GM23338 (cell line): ENCODE measurements at regions not wholly inside any gene's neighbourhood (a gene's known extent, or its start where the extent isn't known, plus 50 kb on each side); places are given as distances from the start of the nearest gene placed in this dataset.

Experiments used
- ATAC-seq: fragments of 200-7000 bp; cut with Tn5 transposase; 3 replicates; pipeline ENCODE4 v1.9.1; 2020
- DNase-seq: peaks from one replicate; pipeline ENCODE4 v3.0.0-alpha.2; 2015; ENCODE audit warnings: low spot score
- H2AFZ ChIP-seq: fragments of 200-600 bp; sonication (generic); 2 replicates; pipeline ENCODE4 v1.8.0; 2016; ENCODE audit warnings: antibody characterized with exemption, mild to moderate bottlenecking, moderate library complexity
- H3F3A ChIP-seq: fragments of 200-600 bp; sonication (generic); replicated peaks from 2 replicates; pipeline ENCODE4 v1.8.0; 2017; ENCODE audit warnings: antibody characterized with exemption, mixed run types, low read depth
- H3K27ac ChIP-seq: fragments of 200-600 bp; sonication (generic); 2 replicates; pipeline ENCODE4 v1.6.1; 2016; ENCODE audit warnings: low read depth
- H3K27me3 ChIP-seq: fragments of 200-600 bp; sonication (generic); 2 replicates; pipeline ENCODE4 v1.8.0; 2016; ENCODE audit warnings: mild to moderate bottlenecking, mixed run types, moderate library complexity; ENCODE audit not compliant: insufficient read depth
- H3K36me3 ChIP-seq: fragments of 200-600 bp; sonication (generic); 2 replicates; pipeline ENCODE4 v1.8.0; 2016; ENCODE audit warnings: mild to moderate bottlenecking; ENCODE audit not compliant: insufficient read depth
- H3K4me1 ChIP-seq: fragments of 200-600 bp; sonication (generic); 2 replicates; pipeline ENCODE4 v1.8.0; 2016; ENCODE audit warnings: mild to moderate bottlenecking, moderate library complexity; ENCODE audit not compliant: insufficient read depth
- H3K4me2 ChIP-seq: fragments of 200-600 bp; sonication (generic); 2 replicates; pipeline ENCODE4 v1.7.1; 2017; ENCODE audit warnings: mixed run types
- H3K4me3 ChIP-seq: fragments of 200-600 bp; sonication (generic); 2 replicates; pipeline ENCODE4 v1.6.1; 2016; ENCODE audit warnings: mixed run types
- H3K79me2 ChIP-seq: fragments of 200-600 bp; sonication (generic); replicated peaks from 2 replicates; pipeline ENCODE4 v1.8.0; 2017; ENCODE audit warnings: mild to moderate bottlenecking; ENCODE audit not compliant: insufficient read depth
- H3K9me2 ChIP-seq: fragments of 200-600 bp; sonication (generic); 2 replicates; pipeline ENCODE4 v1.8.0; 2017; ENCODE audit not compliant: insufficient read depth
- H4K20me1 ChIP-seq: fragments of 200-600 bp; sonication (generic); replicated peaks from 2 replicates; pipeline ENCODE4 v1.8.0; 2017; ENCODE audit warnings: mild to moderate bottlenecking; ENCODE audit not compliant: insufficient read depth
- H3K27ac Mint-ChIP-seq: 2 replicates; pipeline ENCODE4 v1.8.0; 2020; ENCODE audit warnings: inconsistent platforms, mild to moderate bottlenecking, moderate library complexity, mixed read lengths
- H3K27me3 Mint-ChIP-seq: 3 replicates; pipeline ENCODE4 v1.8.0; 2022; ENCODE audit warnings: low read depth, mild to moderate bottlenecking, moderate library complexity, mixed read lengths, inconsistent platforms; ENCODE audit not compliant: insufficient read depth, poor library complexity
- H3K36me3 Mint-ChIP-seq: 3 replicates; pipeline ENCODE4 v1.8.0; 2021; ENCODE audit warnings: low read depth, mild to moderate bottlenecking, inconsistent platforms, moderate library complexity, mixed read lengths
- H3K4me1 Mint-ChIP-seq: 3 replicates; pipeline ENCODE4 v1.8.0; 2020; ENCODE audit warnings: mild to moderate bottlenecking, inconsistent platforms, mixed read lengths
- H3K4me3 Mint-ChIP-seq: 3 replicates; pipeline ENCODE4 v1.8.0; 2021; ENCODE audit warnings: moderate library complexity, mild to moderate bottlenecking, inconsistent platforms, mixed read lengths
- H3K9me3 Mint-ChIP-seq: 3 replicates; pipeline ENCODE4 v1.8.0; 2020; ENCODE audit warnings: moderate library complexity, mild to moderate bottlenecking, inconsistent platforms, mixed read lengths
- EZH2phosphoT487 ChIP-seq: fragments of 200-600 bp; sonication (generic); IDR thresholded peaks from one replicate; pipeline ENCODE4 v1.8.1; 2018; ENCODE audit warnings: antibody characterized with exemption; ENCODE audit not compliant: unreplicated experiment
- JUNB ChIP-seq: IDR thresholded peaks from one replicate; pipeline ENCODE4 v1.6.1; 2016; ENCODE audit warnings: antibody characterized with exemption; ENCODE audit not compliant: unreplicated experiment
- NANOG ChIP-seq: IDR thresholded peaks from 2 replicates; pipeline ENCODE4 v1.6.1; 2016; ENCODE audit warnings: antibody characterized with exemption, borderline replicate concordance
- ZNF114 ChIP-seq: fragments of 250-450 bp; sonication (Bioruptor Pico); IDR thresholded peaks from 2 replicates; pipeline ENCODE4 v1.5.0; 2020; ENCODE audit warnings: mild to moderate bottlenecking, moderate library complexity
- ZNF331 ChIP-seq: fragments of 250-450 bp; sonication (Bioruptor Pico); IDR thresholded peaks from 2 replicates; pipeline ENCODE4 v1.5.0; 2020; ENCODE audit warnings: low read depth, mild to moderate bottlenecking, moderate library complexity
- TF ChIP-seq, protein P1 (sequence below): IDR thresholded peaks from one replicate; pipeline ENCODE4 v1.6.1; 2018; ENCODE audit warnings: antibody characterized with exemption; ENCODE audit not compliant: unreplicated experiment
- TF ChIP-seq, protein P2 (sequence below): IDR thresholded peaks from 2 replicates; pipeline ENCODE4 v1.6.1; 2016; ENCODE audit warnings: antibody characterized with exemption
- TF ChIP-seq, protein P3 (sequence below), 2 experiments: fragments of 200-600 bp in 1 of 2; sonication (generic) in 1 of 2; conservative IDR thresholded peaks; 2 replicates each; pipeline versions ENCODE4 v1.5.1 to v1.6.1; 2016 to 2017; ENCODE audit warnings: antibody characterized with exemption in 2 of 2, low read depth in 2 of 2, mild to moderate bottlenecking in 2 of 2, moderate library complexity in 1 of 2

DNA sequence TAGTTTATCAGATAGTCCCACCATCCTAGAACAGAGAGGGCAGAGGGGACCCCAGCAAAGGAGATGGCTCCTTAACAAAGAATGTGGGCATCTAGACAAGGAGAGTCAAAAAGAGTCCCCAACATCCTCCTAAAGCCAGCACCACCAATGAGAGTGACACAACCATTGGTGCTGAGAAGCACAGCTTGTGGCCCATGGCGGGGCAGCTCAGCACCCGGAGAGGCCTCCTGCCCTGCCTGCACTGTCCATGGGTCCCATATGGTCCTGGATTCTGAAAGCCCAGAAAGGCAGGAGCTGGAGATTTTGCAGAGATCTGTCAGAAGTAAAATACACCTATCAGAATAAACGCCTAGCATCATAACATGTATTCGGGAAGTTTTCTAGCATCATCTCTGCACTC lies 311.8 kb upstream of the ZNF32 start:
- no peak overlapping the region for H3K4me2 ChIP-seq
- no peak overlapping the region for H3K4me3 ChIP-seq
- peaks cover 8% of the 10 kb centered on the region for H3K27me3 Mint-ChIP-seq
- H3K4me1 Mint-ChIP-seq = peaks cover 5% of the 10 kb centered on the region
- H4K20me1 ChIP-seq = no peaks in the 10 kb centered on the region
- H3K4me1 ChIP-seq = no peaks in the 10 kb centered on the region
- no peaks in the 10 kb centered on the region for H3K27me3 ChIP-seq
- no peaks in the 10 kb centered on the region for H3K36me3 Mint-ChIP-seq
- H3F3A ChIP-seq = no peaks in the 10 kb centered on the region
- no peaks in the 10 kb centered on the region for H3K36me3 ChIP-seq
- H3K4me3 Mint-ChIP-seq = no peak overlapping the region
- no peaks in the 10 kb centered on the region; the same call in 2 of the 3 replicates for H3K9me3 Mint-ChIP-seq
- H2AFZ ChIP-seq = no peak overlapping the region
- ATAC-seq = no peak
- no peak for DNase-seq
- no peaks in the 10 kb centered on the region; the same call in none of the 2 replicates for H3K9me2 ChIP-seq
- no peak overlapping the region for H3K27ac Mint-ChIP-seq
- no peak overlapping the region for H3K27ac ChIP-seq
- TF ChIP-seq, protein P1, sequence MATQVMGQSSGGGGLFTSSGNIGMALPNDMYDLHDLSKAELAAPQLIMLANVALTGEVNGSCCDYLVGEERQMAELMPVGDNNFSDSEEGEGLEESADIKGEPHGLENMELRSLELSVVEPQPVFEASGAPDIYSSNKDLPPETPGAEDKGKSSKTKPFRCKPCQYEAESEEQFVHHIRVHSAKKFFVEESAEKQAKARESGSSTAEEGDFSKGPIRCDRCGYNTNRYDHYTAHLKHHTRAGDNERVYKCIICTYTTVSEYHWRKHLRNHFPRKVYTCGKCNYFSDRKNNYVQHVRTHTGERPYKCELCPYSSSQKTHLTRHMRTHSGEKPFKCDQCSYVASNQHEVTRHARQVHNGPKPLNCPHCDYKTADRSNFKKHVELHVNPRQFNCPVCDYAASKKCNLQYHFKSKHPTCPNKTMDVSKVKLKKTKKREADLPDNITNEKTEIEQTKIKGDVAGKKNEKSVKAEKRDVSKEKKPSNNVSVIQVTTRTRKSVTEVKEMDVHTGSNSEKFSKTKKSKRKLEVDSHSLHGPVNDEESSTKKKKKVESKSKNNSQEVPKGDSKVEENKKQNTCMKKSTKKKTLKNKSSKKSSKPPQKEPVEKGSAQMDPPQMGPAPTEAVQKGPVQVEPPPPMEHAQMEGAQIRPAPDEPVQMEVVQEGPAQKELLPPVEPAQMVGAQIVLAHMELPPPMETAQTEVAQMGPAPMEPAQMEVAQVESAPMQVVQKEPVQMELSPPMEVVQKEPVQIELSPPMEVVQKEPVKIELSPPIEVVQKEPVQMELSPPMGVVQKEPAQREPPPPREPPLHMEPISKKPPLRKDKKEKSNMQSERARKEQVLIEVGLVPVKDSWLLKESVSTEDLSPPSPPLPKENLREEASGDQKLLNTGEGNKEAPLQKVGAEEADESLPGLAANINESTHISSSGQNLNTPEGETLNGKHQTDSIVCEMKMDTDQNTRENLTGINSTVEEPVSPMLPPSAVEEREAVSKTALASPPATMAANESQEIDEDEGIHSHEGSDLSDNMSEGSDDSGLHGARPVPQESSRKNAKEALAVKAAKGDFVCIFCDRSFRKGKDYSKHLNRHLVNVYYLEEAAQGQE = no peak
- TF ChIP-seq JUNB (no peak), NANOG (no peak)
- no peaks in the 10 kb centered on the region for H3K79me2 ChIP-seq

DNA sequence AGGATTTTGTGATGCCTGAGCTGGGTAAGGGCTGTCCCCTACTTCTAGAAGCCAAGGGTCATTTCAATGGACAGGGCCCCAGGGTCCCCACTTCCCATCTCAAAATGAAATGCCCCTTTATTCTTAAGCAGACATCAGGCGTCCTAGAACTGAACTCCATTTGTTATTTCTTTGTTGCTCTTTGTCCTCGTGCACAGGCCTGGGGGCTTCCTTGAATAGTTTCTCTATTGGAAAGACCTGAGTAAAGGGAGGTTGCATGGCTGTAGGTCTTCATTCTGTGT lies 311.4 kb upstream of the ZNF32 start:
- H3K4me1 ChIP-seq = 0 out of 2 replicates have a peak, but pooled peaks cover 3% of the 10 kb centered on the region
- peaks cover 9% of the 10 kb centered on the region for H3K27me3 Mint-ChIP-seq
- DNase-seq = no peak

More for the DNA sequence above, 311.4 kb upstream of the ZNF32 start:
- no peak overlapping the region for H3K27ac ChIP-seq
- TF ChIP-seq ZNF114 (no peak), ZNF331 (no peak), NANOG (no peak), EZH2phosphoT487 (no peak)
- TF ChIP-seq, protein P2, sequence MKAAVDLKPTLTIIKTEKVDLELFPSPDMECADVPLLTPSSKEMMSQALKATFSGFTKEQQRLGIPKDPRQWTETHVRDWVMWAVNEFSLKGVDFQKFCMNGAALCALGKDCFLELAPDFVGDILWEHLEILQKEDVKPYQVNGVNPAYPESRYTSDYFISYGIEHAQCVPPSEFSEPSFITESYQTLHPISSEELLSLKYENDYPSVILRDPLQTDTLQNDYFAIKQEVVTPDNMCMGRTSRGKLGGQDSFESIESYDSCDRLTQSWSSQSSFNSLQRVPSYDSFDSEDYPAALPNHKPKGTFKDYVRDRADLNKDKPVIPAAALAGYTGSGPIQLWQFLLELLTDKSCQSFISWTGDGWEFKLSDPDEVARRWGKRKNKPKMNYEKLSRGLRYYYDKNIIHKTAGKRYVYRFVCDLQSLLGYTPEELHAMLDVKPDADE = no peak
- TF ChIP-seq, protein P3, sequence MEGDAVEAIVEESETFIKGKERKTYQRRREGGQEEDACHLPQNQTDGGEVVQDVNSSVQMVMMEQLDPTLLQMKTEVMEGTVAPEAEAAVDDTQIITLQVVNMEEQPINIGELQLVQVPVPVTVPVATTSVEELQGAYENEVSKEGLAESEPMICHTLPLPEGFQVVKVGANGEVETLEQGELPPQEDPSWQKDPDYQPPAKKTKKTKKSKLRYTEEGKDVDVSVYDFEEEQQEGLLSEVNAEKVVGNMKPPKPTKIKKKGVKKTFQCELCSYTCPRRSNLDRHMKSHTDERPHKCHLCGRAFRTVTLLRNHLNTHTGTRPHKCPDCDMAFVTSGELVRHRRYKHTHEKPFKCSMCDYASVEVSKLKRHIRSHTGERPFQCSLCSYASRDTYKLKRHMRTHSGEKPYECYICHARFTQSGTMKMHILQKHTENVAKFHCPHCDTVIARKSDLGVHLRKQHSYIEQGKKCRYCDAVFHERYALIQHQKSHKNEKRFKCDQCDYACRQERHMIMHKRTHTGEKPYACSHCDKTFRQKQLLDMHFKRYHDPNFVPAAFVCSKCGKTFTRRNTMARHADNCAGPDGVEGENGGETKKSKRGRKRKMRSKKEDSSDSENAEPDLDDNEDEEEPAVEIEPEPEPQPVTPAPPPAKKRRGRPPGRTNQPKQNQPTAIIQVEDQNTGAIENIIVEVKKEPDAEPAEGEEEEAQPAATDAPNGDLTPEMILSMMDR (conservative IDR thresholded peaks at IDR 0.05; ENCODE audit: low read depth in 2 of 2) = no peak
- TF ChIP-seq, protein P1 = no peak
- H3K79me2 ChIP-seq = no peaks in the 10 kb centered on the region
- no peak overlapping the region for H3K4me3 ChIP-seq
- H3K4me2 ChIP-seq = no peak overlapping the region
- Mint-ChIP-seq H3K9me3 (no peaks in the 10 kb centered on the region; the same call in 2 of the 3 replicates), H3K4me1 (peaks cover 9% of the 10 kb centered on the region), H3K36me3 (no peaks in the 10 kb centered on the region), H3K4me3 (no peak overlapping the region), H3K27ac (no peak overlapping the region)
- H3K36me3 ChIP-seq = no peaks in the 10 kb centered on the region
- H3K27me3 ChIP-seq = no peaks in the 10 kb centered on the region
- no peaks in the 10 kb centered on the region for H4K20me1 ChIP-seq
- H3K9me2 ChIP-seq = no peaks in the 10 kb centered on the region; the same call in none of the 2 replicates
- H3F3A ChIP-seq = no peaks in the 10 kb centered on the region
- no peak for ATAC-seq
- H2AFZ ChIP-seq = no peak overlapping the region
